Colonic mucosa (tissue), 4 donors: ENCODE measurements at regions not wholly inside any gene's neighbourhood (a gene's known extent, or its start where the extent isn't known, plus 50 kb on each side); places are given as distances from the start of the nearest gene placed in this dataset.

Experiments
- DNase-seq: peaks from one replicate; pipeline ENCODE4 v3.0.0-alpha.2; 2020
- H3K27ac ChIP-seq: fragments of 200-600 bp; one replicate; pipeline ENCODE4 v1.8.0; 2021
- H3K27me3 ChIP-seq: fragments of 200-600 bp; one replicate; pipeline ENCODE4 v1.8.0; 2021
- H3K36me3 ChIP-seq: fragments of 200-600 bp; one replicate; pipeline ENCODE4 v1.8.0; 2021
- H3K4me1 ChIP-seq: fragments of 200-600 bp; one replicate; pipeline ENCODE4 v1.8.0; 2021; ENCODE audit warnings: mild to moderate bottlenecking
- H3K4me3 ChIP-seq: fragments of 200-600 bp; one replicate; pipeline ENCODE4 v1.8.0; 2021
- H3K9ac ChIP-seq, 2 donors: one replicate each; pipeline ENCODE4 v1.7.0; 2013; ENCODE audit warnings: control low read depth in 2 of 2, low read depth in 2 of 2, low read length in 2 of 2
- H3K9me3 ChIP-seq: fragments of 200-600 bp; one replicate; pipeline ENCODE4 v1.8.0; 2021
- CTCF ChIP-seq: fragments of 200-600 bp; IDR thresholded peaks from one replicate; pipeline ENCODE4 v1.8.0; 2022; ENCODE audit warnings: antibody characterized with exemption, mild to moderate bottlenecking
- intact Hi-C: fragments of 100-400 bp; cut with DNase I; formaldehyde crosslinking; loops from one replicate; pipeline ENCODE4 v1.14.1; 2022
- donor health status: healthy.
- donor health status: DM: no; HTN: no; CAD: no.
- donor health status: DM: no; HTN: no; CAD: no.

- intact Hi-C loops = no loop called here
- Histone ChIP-seq H3K4me1 (no peaks in the 10 kb centered on the region), H3K27me3 (no peaks in the 10 kb centered on the region), H3K9ac (no peak overlapping the region), H3K27ac (no peak overlapping the region), H3K36me3 (no peaks in the 10 kb centered on the region), H3K4me3 (no peak overlapping the region), H3K9me3 (no peaks in the 10 kb centered on the region)
- no peak for DNase-seq
- TF ChIP-seq CTCF = no peak
Measured at GRCh38 chr10:123607386-123607785, 58.8 kb upstream of the GPR26 start.

GRCh38 chr10:123608047-123608446, 58.1 kb upstream of the GPR26 start:
- H3K27me3 ChIP-seq = no peaks in the 10 kb centered on the region
- no peak overlapping the region for H3K9ac ChIP-seq
- no peaks in the 10 kb centered on the region for H3K4me1 ChIP-seq
- H3K36me3 ChIP-seq = no peaks in the 10 kb centered on the region
- no peak for DNase-seq
- H3K4me3 ChIP-seq = no peak overlapping the region
- no peak overlapping the region for H3K27ac ChIP-seq
- no peaks in the 10 kb centered on the region for H3K9me3 ChIP-seq
- intact Hi-C loops = no loop called here
- no peak for TF ChIP-seq CTCF

GRCh38 chr10:123611243-123611642, 54.9 kb upstream of the GPR26 start:
- Histone ChIP-seq H3K36me3 (no peaks in the 10 kb centered on the region), H3K4me1 (no peaks in the 10 kb centered on the region), H3K4me3 (no peak overlapping the region), H3K9ac (no peak overlapping the region), H3K9me3 (no peaks in the 10 kb centered on the region), H3K27ac (no peak overlapping the region), H3K27me3 (no peaks in the 10 kb centered on the region)
- no peak for TF ChIP-seq CTCF
- no peak for DNase-seq
- intact Hi-C loops = no loop called here

GRCh38 chr10:123611876-123612275, 54.3 kb upstream of the GPR26 start:
- intact Hi-C loops = no loop called here
- H3K4me1 ChIP-seq = no peaks in the 10 kb centered on the region
- no peak overlapping the region for H3K27ac ChIP-seq
- no peaks in the 10 kb centered on the region for H3K36me3 ChIP-seq
- no peak for DNase-seq
- no peaks in the 10 kb centered on the region for H3K27me3 ChIP-seq
- TF ChIP-seq CTCF = no peak
- no peak overlapping the region for H3K9ac ChIP-seq
- H3K9me3 ChIP-seq = no peaks in the 10 kb centered on the region
- no peak overlapping the region for H3K4me3 ChIP-seq

GRCh38 chr10:123613346-123613850, 52.8 kb upstream of the GPR26 start:
- Histone ChIP-seq H3K4me1 (no peaks in the 10 kb centered on the region), H3K27ac (no peak overlapping the region), H3K36me3 (no peaks in the 10 kb centered on the region), H3K4me3 (no peak overlapping the region), H3K27me3 (no peaks in the 10 kb centered on the region), H3K9ac (no peak overlapping the region), H3K9me3 (no peaks in the 10 kb centered on the region)
- no peak for DNase-seq
- intact Hi-C loops = no loop called here
- no peak for TF ChIP-seq CTCF

GRCh38 chr10:123614888-123615287, 51.3 kb upstream of the GPR26 start:
- no peaks in the 10 kb centered on the region for H3K4me1 ChIP-seq
- peak; percentile 70 for DNase-seq
- H3K27ac ChIP-seq = no peak overlapping the region
- no peak overlapping the region for H3K9ac ChIP-seq
- no peaks in the 10 kb centered on the region for H3K36me3 ChIP-seq
- no peaks in the 10 kb centered on the region for H3K27me3 ChIP-seq
- no peak overlapping the region for H3K4me3 ChIP-seq
- intact Hi-C loops = no loop called here
- no peaks in the 10 kb centered on the region for H3K9me3 ChIP-seq
- TF ChIP-seq CTCF = no peak
